Kidney tubule cell (primary cell): ENCODE measurements at regions not wholly inside any gene's neighbourhood (a gene's known extent, or its start where the extent isn't known, plus 50 kb on each side); places are given as distances from the start of the nearest gene placed in this dataset.
A peak's percentile ranks its signal among the peaks of the same experiment; 100 is the strongest.

Experiments used
- DNase-seq: peaks from one replicate; pipeline ENCODE4 v3.0.0-alpha.2; 2018; ENCODE audit warnings: low spot score

DNA sequence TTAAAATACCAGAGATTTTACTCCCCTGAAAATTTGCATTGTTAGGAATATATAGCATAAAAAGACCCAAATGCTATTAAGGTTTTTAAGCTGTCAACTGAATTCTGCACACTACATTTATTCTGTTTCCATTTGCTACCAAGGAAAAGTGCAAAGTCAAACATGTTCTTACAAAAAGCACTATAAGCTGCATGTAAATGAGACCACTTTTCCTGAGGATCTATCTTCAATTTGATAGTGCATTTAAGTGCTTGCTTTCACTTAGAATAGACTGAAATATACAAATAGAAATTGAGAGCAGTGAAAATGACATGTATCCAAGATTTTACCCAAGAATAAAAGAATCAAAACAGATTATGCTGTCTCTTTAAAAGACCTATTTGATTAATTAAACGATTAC lies 1216.2 kb downstream of the ROBO2 start:
- DNase-seq, result no peak

DNA sequence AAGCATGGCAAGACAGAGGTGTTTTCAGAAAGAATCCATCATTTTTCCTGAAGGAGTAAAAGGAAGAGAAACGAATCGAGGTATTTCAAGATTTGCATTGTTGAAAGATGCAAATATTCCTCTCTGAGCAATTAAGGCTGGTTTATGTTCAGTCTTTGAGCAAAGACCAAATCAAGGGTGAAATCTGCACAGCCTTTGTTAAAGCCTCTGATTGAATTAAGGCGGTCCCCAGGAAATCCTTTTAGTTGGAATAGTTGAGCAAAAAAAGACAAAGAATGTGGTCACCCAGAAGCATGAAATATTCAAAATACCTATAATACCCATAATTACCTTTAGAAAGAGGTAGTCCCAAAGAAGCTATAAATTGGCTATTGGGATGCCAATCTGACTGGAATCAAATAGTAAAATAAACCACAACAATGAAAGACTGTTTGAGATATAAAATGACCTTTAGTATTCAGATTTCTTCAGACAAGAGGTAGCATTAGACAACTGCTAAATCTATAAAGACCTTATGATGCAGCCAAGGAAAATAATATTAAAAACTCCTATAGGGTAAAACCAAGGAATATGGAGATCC lies 1218.1 kb downstream of the ROBO2 start:
- DNase-seq, result no peak

DNA sequence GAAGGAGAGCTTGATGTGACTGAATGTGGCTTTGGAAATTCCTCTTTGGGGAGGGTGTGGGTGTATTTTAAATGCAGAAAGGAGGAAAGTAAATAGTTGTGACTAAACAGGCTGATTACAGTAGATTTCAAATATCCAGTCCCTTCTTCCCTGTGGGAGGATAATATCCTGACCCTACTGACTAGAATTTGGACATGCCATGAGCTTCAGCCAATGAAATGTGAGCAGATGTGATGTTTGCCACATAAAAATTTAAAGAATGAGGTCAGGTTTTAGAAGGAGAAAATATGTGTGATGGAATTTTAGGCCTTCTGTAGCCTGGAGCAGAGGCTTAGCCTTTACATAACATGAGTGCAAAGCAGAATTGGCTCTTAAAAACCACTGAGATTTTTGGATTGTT lies 1218.9 kb downstream of the ROBO2 start:
- peak; percentile 86 for DNase-seq

DNA sequence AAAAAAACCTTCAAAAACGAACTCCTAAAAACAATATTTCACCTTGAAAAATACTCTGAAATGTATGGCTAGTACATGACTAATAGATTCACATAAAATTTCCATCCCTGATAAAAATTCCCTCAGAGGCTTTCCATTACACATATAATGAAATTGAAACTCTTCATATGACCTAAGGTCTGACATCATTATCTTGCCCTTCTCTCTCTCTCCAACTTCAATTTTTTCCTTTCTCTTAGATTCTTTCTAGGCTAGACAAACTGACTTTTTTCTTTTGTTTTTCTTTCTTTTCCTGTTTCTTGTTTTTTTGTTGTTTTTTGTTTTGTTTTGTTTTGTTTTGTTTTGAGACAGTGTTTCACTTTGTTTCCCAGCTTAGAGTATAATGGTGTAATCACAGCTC lies 1220.5 kb downstream of the ROBO2 start:
- DNase-seq, result no peak

DNA sequence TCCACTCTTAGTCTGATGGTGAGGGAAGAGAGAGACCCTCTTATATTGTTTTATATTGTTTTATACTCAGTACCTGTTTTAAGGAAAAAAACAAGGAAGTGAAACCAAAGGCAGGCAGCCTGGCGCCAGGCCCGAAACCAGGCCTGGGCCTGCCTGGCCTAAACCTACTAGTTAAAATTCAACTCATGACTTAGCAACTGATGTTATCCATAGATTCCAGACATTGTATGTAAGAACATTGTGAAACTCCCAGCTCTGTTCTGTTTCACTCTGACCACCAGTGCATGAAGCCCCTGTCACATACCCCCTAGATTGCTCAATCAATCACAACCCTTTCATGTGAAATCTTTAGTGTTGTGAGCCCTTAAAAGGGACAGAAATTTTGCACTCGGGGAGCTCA lies 1226.7 kb downstream of the ROBO2 start:
- peak; percentile 97 for DNase-seq

DNA sequence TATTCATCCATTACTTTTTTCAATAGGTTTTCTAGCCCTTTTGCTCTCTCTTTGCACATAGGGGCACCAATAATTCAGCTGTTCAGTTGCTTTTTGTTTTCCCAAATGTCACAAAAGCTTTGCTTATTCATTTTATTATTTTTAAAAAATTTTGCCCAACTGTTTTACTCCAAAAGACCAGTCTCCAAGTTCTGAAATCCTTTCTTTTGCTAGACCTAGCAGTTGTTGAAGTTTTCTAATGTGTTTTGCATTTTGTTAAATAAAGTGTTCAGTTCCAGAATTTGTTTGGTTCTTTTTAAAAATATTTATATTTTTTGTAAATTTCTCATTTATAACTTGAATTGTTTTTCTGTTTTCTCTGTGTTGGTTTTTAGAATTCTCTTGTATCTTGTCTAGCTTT lies 1227.3 kb downstream of the ROBO2 start:
- DNase-seq, result no peak

DNA sequence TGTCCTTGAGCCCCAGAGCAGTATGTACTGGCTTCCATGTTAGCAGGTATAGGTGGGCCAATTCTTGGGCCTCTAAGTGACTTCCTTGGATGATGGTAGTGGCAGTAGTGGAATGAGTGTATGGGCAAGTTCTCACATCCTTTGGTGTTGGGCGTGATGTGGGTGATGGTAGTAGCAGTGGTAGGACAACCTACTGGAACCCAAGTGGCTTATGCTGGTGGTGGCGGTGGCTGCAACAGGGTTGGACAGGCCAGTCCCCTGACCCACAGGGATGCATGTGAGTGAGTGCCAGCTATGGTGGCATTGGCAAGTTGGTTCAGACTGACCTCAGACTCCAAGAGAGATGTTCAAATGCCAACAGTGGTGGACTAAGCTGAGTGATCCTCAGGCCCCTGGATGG lies 1228.2 kb downstream of the ROBO2 start:
- DNase-seq, result no peak

DNA sequence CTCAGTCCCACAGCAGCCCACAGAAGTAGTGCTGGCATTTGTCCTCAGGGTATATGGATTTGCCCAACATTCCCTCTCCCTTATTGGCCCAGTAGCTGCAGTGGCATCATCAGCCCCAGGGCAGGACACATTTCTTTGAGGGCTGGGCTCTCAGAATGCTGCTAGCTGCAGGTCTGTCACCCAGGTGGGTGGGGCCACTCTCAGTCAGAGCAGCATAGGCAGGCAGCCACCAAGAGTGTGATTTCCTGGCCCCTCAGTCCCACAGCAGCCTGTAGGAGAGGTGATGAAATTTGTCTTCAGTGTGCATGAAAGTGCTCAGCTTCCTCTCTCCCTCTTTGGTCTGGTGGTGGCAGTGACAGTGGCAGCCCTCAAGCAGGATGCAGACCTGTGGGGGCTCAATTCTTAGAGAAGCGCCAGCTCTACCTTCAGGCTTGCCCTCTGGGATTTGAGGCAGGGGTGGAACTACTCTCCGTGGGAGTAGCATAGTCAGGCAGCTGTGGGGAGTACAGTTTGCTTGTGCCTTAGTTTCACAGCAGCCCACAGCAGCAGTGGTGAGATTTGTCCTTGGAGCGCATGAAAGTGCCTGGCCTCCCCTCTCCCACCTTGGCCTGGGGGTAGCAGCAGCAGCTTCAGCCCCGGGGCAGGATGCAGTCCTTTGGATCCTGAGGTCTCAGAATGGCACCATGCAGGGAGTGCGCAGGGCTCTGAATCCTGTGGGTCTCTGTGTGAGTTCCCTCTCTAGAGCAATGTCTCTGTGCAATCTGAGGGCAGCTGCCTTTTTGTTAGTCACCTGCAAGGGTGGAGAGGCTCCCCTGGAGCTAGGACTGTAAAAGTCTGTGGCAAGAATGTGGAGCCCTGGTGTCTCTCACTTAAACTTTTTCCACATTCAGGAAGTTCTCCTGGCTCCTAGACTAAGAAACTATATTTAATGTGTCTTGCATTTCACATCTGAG lies 1229.1 kb downstream of the ROBO2 start:
- DNase-seq, result peak; percentile 82

DNA sequence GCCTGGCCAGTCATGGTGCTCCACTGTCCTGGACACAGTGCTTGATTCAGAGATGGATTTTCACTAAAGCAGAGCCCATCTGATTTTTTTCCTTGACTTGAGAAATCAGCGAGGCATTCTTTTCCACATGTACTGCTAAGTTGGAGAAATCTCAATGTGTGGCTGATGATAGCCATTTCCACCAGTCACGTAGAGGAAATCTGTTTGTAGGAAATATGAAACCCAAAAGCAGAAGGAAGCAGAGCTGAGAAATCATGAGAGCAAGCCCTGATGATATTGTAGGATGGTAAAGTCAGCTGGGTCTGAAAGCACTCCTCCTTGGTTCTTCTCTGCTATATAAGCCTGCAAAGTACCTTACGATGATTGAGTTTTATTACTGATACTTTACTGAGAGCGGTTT lies 1233.4 kb downstream of the ROBO2 start:
- no peak for DNase-seq

DNA sequence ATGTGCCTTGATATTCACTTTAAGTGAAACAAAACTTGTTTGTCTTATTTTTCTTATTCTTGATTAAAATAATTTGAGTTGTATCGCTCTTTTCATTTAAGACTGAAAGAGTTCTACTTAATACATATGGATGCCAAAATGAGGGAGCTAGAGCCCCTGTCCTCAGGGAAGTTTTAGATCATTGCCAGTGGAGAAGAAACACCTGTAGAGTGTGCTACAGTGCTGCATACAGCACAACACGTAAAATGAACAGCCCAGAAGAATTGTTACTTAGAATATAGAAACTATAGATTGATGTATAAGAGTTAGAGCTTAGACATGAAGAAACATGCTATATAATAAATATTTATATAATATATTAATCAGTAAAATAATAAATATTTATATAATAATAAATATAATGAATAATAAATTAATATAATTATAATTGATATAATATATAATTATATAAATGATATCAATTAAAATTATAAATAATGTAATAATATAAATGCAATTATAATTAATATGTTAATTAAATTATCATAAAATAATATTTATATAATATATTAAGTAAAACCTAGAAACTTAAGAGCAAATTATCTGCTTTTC lies 1234.7 kb downstream of the ROBO2 start:
- DNase-seq, result no peak

DNA sequence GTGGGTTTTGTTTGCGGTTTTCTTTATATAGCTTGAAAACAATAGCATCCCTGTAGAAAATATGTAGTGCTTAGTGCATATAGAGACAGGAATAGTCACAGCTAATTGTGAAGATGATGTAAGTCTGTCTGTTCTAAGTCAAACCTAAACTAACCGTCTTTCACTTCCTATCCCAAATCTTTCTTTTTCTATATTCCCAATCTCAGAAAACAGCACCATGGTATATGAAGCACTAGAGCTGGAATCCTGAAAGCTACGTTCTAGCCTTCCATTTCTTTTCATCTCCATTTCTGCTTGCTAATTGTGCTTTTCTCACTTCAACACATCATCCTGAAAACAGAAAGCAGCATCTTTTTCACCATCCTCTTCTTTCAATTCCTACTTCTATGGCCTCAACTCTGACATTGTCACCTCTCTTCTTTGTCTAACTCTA lies 1235.5 kb downstream of the ROBO2 start:
- no peak for DNase-seq

DNA sequence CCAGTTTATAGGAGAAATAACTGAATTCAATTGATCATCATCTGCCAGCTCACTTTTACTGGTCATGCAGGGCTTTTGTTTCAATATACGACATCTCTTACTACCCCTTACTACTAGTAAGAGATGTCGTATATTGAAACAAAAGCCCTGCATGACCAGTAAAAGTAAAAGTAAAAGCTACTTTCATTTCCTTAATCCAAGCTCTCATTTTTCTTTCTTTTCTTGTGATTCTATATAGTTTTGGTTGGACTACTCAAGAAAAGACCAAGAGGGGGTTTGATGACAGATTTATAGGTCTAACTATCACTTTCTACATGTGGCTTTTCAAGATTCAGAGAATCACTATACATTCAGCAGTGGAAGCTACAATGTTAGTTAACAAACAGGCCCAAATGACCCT lies 1237.3 kb downstream of the ROBO2 start:
- no peak for DNase-seq

DNA sequence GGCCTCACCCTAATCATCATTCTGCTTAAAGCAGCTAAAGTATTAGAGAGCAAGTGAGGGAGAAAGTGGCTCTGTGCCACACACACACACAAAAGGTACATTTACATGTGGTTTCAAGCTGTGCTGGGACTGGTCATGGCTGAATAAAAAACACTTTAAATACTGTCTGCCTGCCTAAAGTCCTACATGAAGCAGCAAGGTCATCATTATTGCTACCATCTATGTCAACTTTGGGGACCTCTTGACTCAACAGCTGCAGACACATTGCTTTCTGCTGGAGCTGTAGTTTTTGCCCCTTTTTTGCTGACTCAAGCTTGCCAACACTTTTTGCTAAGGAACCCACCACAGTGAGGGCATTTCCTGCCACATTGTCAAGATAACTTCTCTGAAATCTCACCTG lies 1237.9 kb downstream of the ROBO2 start:
- DNase-seq, result no peak

DNA sequence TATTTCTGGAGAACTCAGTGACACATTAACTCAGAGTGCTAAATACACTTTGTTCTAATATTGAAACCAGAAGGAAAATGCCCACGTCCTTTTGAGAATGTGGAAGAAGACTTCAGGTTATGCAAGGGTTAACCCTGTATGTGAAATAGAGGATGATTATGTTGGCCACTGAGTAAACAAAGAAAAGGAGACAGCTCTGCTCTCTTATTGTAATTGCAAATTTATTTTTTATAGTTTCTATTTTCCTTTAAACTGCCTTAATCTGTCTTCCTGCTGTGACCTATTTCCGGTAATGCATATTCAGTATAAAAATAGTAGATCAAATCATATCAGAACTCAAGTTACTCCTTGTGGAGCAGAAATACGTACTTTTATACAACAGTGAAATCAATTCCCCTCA lies 1239.2 kb downstream of the ROBO2 start:
- no peak for DNase-seq

DNA sequence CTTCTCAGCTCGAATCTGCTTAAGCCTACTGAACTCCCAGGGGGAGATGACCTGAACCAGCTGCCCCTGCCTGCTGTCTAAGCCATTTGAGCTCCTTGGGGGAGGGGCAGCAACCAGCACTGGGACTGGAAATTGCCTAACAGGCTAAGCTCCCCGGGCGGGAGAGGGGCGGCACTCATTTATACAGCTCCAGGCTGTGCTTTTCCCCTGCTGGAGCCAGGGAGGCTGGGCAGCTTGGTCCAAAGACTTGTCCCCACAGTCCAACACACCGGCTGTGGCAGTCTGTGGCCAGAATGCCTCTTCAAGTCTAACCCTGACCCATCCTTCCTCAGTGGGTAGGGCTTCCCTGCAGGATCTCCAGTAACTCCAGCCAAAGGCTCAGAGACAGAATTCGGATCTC lies 1241.5 kb downstream of the ROBO2 start:
- no peak for DNase-seq

DNA sequence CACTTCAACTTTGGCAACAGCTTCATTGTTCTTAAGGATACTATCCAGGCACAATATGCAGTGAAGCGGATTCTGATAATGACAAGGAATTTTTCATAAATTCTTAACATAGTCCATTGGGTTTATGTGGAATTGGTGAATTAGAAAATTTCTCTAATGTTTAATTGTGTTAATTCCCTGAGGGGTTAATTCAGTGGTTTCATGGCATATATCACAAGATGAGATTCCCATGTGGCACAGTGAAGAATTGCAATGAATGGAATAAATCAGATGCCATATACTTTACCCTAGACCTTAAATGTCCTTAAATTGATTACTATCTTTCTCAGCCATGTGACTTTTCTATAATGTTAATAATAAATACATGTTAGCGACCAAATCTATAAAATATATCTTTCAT lies 1244.1 kb downstream of the ROBO2 start:
- DNase-seq, result no peak

DNA sequence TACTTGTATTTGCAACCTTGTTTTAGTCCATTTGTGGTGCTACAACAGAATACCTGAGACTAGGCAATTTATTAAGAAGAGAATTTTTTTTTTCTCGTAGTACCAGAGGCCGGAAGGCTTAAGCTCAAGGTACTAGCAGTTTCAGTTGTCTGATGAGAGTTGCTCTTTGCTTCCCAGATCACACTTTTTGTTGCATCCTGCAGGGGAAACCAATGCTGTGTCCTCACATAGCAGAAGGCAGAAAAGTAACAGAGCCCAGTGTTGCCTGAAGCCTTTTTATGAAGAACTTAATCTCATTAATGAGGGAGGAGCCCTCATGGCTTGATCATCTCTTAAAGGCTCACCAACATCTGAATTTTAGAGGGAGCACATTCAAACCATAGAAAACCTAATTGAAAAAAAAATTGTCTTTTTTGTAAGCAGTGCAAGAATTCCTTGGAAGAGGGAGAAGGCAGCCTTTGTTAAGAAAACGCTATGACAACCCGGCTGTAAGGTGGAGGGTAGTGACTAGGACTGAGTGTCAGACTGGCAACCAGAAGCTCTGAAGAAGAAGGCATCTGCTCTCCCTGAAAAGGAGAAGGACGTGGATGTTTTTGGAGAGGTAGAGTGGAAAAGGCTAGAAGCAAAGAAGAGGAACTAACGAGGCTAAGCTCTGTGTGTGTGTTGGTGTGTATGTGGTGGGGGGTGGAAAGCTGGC lies 1245.3 kb downstream of the ROBO2 start:
- DNase-seq, result no peak

DNA sequence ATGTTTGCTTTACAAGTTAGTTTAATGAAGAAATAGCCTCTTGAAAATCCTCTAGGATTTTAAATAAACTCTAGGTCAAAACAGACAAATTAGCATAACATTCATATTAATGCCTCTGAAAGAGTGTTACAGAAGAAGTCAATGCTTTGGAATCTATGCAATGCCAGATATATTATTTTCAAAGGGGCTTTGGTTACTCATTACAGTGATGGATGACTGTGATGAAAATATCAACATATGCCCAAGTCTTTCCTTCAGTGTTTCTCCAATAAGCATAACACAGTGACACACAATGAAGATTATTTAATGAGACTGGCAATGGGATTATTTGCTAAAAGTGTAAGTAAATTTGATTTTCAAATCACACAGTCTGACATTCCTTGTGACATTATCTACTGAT lies 1247.2 kb downstream of the ROBO2 start:
- peak; percentile 44 for DNase-seq

DNA sequence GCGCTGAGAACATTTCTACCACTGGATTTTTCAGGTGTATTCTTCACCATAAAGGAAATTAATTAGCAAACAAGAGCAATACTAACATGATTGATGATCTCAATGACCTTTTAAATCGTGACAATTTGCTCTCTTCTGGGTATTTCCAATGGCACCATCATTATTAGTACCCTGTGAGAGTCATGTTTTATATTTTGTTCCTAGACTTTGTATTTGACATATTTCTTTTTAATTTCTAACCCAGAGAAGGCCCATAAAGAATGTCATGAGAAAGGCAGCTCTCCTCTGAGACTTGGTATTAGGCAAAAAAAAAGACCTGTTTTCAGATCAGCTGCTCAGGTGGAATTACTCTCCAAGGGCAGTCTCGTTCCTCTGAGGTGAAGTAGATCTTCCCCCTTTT lies 1253.4 kb downstream of the ROBO2 start:
- DNase-seq, result no peak

DNA sequence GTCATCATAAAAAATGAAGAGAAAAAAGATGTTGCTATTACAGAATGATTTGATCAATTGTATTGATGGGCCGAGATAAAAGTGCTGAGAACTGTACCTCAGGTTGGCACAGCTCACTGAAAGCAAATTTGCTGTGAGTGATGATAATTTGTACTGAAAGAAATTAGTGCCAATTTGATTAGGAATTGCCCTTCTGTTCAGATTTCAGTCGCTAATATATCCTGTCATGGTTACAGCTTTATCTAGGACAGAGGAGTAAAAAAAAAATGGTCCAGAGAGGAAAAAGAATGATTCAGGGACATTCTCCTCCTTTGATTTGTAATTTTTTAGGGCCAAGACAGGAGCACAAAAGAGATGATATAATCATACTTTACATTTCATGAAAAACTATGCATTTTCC lies 1264.2 kb downstream of the ROBO2 start:
- no peak for DNase-seq

DNA sequence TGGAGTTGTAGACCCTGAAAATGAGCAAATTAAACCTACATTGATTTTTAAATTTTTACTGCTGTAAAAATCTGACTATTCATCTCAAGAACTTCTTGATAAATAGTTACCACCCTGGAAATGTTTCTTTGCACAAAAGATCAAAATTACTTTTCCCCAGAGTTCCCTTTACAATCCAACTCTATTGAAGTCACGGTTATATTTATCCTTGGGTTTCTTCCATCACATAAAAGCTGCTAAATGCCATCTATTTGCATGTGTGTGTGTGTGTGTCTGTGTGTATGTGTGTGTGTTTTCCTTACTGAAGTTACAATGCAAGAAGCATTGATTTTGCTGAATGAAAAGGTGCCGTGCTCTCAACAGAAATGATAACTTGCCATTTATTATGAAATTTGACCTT lies 1273.0 kb downstream of the ROBO2 start:
- no peak for DNase-seq

DNA sequence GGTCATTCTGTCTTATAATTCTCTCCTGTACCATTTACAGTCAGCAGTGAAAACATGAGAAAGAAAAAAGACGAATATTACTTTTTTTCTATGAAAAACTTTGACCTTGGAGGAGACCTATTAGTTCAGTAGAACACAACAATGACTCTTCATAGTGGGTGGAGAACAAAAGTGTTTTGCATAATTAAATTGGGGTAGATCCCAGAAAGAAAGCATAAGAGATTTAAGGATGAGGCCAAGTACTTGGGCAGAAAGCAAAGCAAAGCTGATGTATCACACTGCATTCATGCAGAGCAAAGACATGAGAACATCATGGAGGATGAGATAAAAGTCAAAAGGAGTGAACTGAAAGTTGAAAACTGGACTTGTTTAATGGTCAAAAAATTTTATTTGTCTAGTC lies 1273.4 kb downstream of the ROBO2 start:
- no peak for DNase-seq

DNA sequence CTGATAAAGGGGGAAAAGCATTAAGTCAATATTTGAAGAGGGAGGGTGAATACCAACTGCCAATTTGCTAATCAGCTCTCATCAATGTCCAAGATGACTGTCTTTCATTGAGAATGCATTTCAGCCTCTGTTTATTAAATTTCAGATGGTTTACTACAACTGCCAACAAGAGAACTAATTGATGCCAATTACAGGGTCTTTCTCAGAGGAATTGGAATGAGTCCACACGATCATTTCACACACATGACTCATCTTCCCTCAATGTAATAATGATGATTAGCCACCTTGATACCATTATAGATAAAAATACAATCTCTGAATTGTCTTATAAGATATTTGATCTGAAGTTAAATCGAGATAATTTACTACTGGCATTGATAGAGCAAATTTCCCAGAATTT lies 1274.4 kb downstream of the ROBO2 start:
- DNase-seq, result no peak
